ENCODE measurements at regions not wholly inside any gene's neighbourhood (a gene's known extent, or its start where the extent isn't known, plus 50 kb on each side); places are given as distances from the start of the nearest gene placed in this dataset.

- no peak overlapping the region for H3K27ac ChIP-seq
- no peaks in the 10 kb centered on the region for H3K4me1 ChIP-seq
- no peaks in the 10 kb centered on the region for H3K9me3 ChIP-seq
- TF ChIP-seq CTCF (IDR thresholded peaks at IDR 0.05), result no peak
- TF ChIP-seq EP300 (IDR thresholded peaks at IDR 0.05), result no peak
- no peak for TF ChIP-seq POLR2AphosphoS5 (IDR thresholded peaks at IDR 0.05)
- TF ChIP-seq POLR2A (IDR thresholded peaks at IDR 0.05), result no peak
- H3K4me3 ChIP-seq, result no peak overlapping the region
- no peaks in the 10 kb centered on the region for H3K36me3 ChIP-seq
- 65 to 83% (median 74%) methylated on average over 4 of the region's 4 CpGs for WGBS, 5 donors
- peaks cover 0 to under 1% (median 0%) of the 10 kb centered on the region in 3 donors for H3K27me3 ChIP-seq
- no peak for DNase-seq
- intact Hi-C loops (cut with DNase I; ENCODE audit: low total_unique reads), result no loop called here
These were observed 143.7 kb upstream of the ANK2 start for GRCh38 chr4:112905728-112906127.

- intact Hi-C loops (cut with DNase I; ENCODE audit: low total_unique reads), result no loop called here
- no peak for DNase-seq
- Histone ChIP-seq H3K4me1 (no peaks in the 10 kb centered on the region), H3K27ac (no peak overlapping the region), H3K36me3 (no peaks in the 10 kb centered on the region), H3K9me3 (no peaks in the 10 kb centered on the region), H3K4me3 (no peak overlapping the region), H3K27me3 (no peaks in the 10 kb centered on the region)
- 78 to 95% (median 88%) methylated on average over 1 of the region's 1 CpG for WGBS, 5 donors
- TF ChIP-seq CTCF (IDR thresholded peaks at IDR 0.05) (no peak), EP300 (IDR thresholded peaks at IDR 0.05) (no peak), POLR2AphosphoS5 (IDR thresholded peaks at IDR 0.05) (no peak), POLR2A (IDR thresholded peaks at IDR 0.05) (no peak)
These were observed 140.9 kb upstream of the ANK2 start for GRCh38 chr4:112908511-112908910.

GRCh38 chr4:112910109-112910736, 139.2 kb upstream of the ANK2 start:
- no peaks in the 10 kb centered on the region for H3K9me3 ChIP-seq
- no peaks in the 10 kb centered on the region for H3K27me3 ChIP-seq
- peak in 1 of 2 donors; percentile 70 for DNase-seq
- WGBS, 5 donors, result 28 to 42% (median 30%) methylated on average over 7 of the region's 7 CpGs
- no peaks in the 10 kb centered on the region for H3K4me1 ChIP-seq
- no peaks in the 10 kb centered on the region for H3K36me3 ChIP-seq
- H3K27ac ChIP-seq, result peak overlapping the region in 1 of 5 donors; percentile 19
- intact Hi-C loops (cut with DNase I; ENCODE audit: low total_unique reads), result no loop called here
- TF ChIP-seq CTCF (IDR thresholded peaks at IDR 0.05), result no peak
- TF ChIP-seq EP300 (IDR thresholded peaks at IDR 0.05), result no peak
- TF ChIP-seq POLR2A (IDR thresholded peaks at IDR 0.05), result no peak
- no peak for TF ChIP-seq POLR2AphosphoS5 (IDR thresholded peaks at IDR 0.05)
- peak overlapping the region in 3 of 4 donors; percentile 10 to 24 (median 22) for H3K4me3 ChIP-seq

GRCh38 chr4:112916868-112917267, 132.6 kb upstream of the ANK2 start:
- 41 to 59% (median 46%) methylated on average over 3 of the region's 3 CpGs for WGBS, 5 donors
- no peak for DNase-seq
- intact Hi-C loops (cut with DNase I; ENCODE audit: low total_unique reads), result no loop called here
- Histone ChIP-seq H3K4me3 (no peak overlapping the region), H3K27ac (no peak overlapping the region), H3K27me3 (no peaks in the 10 kb centered on the region), H3K4me1 (no peaks in the 10 kb centered on the region), H3K36me3 (no peaks in the 10 kb centered on the region), H3K9me3 (no peaks in the 10 kb centered on the region)
- TF ChIP-seq EP300 (IDR thresholded peaks at IDR 0.05), result no peak
- no peak for TF ChIP-seq CTCF (IDR thresholded peaks at IDR 0.05)
- TF ChIP-seq POLR2AphosphoS5 (IDR thresholded peaks at IDR 0.05), result no peak
- TF ChIP-seq POLR2A (IDR thresholded peaks at IDR 0.05), result no peak
